CD1c-positive myeloid dendritic cell (primary cell): ENCODE measurements at regions not wholly inside any gene's neighbourhood (a gene's known extent, or its start where the extent isn't known, plus 50 kb on each side); places are given as distances from the start of the nearest gene placed in this dataset.

Experiments
- DNase-seq: peaks from one replicate; pipeline ENCODE4 v3.0.0-alpha.2; 2016; ENCODE audit errors: extremely low spot score

GRCh38 chr13:78426183-78426582 is 177.2 kb downstream of the POU4F1 start:
- no peak for DNase-seq

GRCh38 chr13:78420814-78421213 is 182.5 kb downstream of the POU4F1 start:
- DNase-seq: no peak

GRCh38 chr13:78413887-78414553 is 189.3 kb downstream of the POU4F1 start:
- no peak for DNase-seq

GRCh38 chr13:78410847-78411246 is 192.5 kb downstream of the POU4F1 start:
- no peak for DNase-seq

GRCh38 chr13:78410164-78410563 is 193.2 kb downstream of the POU4F1 start:
- DNase-seq: no peak

GRCh38 chr13:78409172-78409571 is 194.2 kb downstream of the POU4F1 start:
- DNase-seq: no peak

- DNase-seq: no peak
Observed at GRCh38 chr13:78404846-78405360, 198.4 kb downstream of the POU4F1 start.

GRCh38 chr13:78402708-78403400 is 200.5 kb downstream of the POU4F1 start:
- DNase-seq: no peak

- DNase-seq: no peak
Observed at GRCh38 chr13:78401873-78402707, 201.3 kb downstream of the POU4F1 start.

GRCh38 chr13:78398743-78399410 is 204.5 kb downstream of the POU4F1 start:
- DNase-seq: no peak

GRCh38 chr13:78393286-78394142 is 209.8 kb downstream of the POU4F1 start:
- DNase-seq: no peak

- DNase-seq: no peak
Observed at GRCh38 chr13:78383899-78384298, 219.5 kb downstream of the POU4F1 start.

GRCh38 chr13:78383071-78383484 is 220.3 kb downstream of the POU4F1 start:
- DNase-seq: no peak

GRCh38 chr13:78382491-78382890 is 220.9 kb downstream of the POU4F1 start:
- DNase-seq: no peak

- no peak for DNase-seq
Observed at GRCh38 chr13:78376822-78377221, 226.5 kb downstream of the POU4F1 start.

- DNase-seq: peak; percentile 13
Observed at GRCh38 chr13:78376033-78376432, 227.3 kb downstream of the POU4F1 start.

- no peak for DNase-seq
Observed at GRCh38 chr13:78372581-78372980, 230.8 kb downstream of the POU4F1 start.

- DNase-seq: no peak
Observed at GRCh38 chr13:78370231-78370630, 233.1 kb downstream of the POU4F1 start.

GRCh38 chr13:78364711-78365110 is 238.6 kb downstream of the POU4F1 start:
- DNase-seq: no peak

GRCh38 chr13:78341032-78341431 is 262.3 kb downstream of the POU4F1 start:
- no peak for DNase-seq

- DNase-seq: no peak
Observed at GRCh38 chr13:78339927-78340326, 263.4 kb downstream of the POU4F1 start.
